ENCODE measurements at regions not wholly inside any gene's neighbourhood (a gene's known extent, or its start where the extent isn't known, plus 50 kb on each side); places are given as distances from the start of the nearest gene placed in this dataset.

DNA sequence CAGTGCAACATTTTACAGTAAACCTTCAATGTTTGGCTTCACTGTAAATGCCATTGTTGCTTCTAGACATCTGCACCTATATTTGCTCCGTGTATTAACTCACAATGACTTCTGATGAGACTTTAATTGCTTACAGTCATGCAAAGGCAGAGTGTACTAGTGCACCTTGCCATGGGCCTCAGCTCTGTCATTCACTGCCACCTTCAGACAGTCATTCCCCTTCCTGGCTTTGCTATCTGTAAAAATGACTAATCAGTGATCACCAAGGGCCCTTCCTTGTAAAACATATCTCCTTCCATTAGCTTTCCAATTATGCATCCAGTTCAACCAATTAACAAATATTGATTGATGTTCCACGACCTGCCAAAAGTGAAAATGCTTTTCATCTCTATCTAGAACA lies 120.3 kb downstream of the ARRDC4 start:
- no peak for TF ChIP-seq CBX8 (IDR thresholded peaks at IDR 0.05)
- TF ChIP-seq MYC (IDR thresholded peaks at IDR 0.05; ENCODE audit: borderline replicate concordance, low read length), result no peak
- TF ChIP-seq FOSL2 (IDR thresholded peaks at IDR 0.05), result no peak
- no peak for TF ChIP-seq FOSL2 (CRISPR knock-in tag; IDR thresholded peaks at IDR 0.05)
- TF ChIP-seq RCOR1 (IDR thresholded peaks at IDR 0.05; ENCODE audit: low read depth, low read length), result no peak
- no peak for TF ChIP-seq SMC3 (IDR thresholded peaks at IDR 0.05)
- no peak for TF ChIP-seq POLR2A (IDR thresholded peaks at IDR 0.05; ENCODE audit: low read length)
- no peak for TF ChIP-seq FOXS1 (CRISPR knock-in tag; IDR thresholded peaks at IDR 0.05)
- TF ChIP-seq, protein P1, sequence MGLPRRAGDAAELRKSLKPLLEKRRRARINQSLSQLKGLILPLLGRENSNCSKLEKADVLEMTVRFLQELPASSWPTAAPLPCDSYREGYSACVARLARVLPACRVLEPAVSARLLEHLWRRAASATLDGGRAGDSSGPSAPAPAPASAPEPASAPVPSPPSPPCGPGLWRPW (IDR thresholded peaks at IDR 0.05), result no peak
- TF ChIP-seq, protein P2, sequence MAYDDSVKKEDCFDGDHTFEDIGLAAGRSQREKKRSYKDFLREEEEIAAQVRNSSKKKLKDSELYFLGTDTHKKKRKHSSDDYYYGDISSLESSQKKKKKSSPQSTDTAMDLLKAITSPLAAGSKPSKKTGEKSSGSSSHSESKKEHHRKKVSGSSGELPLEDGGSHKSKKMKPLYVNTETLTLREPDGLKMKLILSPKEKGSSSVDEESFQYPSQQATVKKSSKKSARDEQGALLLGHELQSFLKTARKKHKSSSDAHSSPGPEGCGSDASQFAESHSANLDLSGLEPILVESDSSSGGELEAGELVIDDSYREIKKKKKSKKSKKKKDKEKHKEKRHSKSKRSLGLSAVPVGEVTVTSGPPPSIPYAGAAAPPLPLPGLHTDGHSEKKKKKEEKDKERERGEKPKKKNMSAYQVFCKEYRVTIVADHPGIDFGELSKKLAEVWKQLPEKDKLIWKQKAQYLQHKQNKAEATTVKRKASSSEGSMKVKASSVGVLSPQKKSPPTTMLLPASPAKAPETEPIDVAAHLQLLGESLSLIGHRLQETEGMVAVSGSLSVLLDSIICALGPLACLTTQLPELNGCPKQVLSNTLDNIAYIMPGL (CRISPR knock-in tag; IDR thresholded peaks at IDR 0.05; ENCODE audit: borderline replicate concordance), result no peak
- TF ChIP-seq, protein P3, sequence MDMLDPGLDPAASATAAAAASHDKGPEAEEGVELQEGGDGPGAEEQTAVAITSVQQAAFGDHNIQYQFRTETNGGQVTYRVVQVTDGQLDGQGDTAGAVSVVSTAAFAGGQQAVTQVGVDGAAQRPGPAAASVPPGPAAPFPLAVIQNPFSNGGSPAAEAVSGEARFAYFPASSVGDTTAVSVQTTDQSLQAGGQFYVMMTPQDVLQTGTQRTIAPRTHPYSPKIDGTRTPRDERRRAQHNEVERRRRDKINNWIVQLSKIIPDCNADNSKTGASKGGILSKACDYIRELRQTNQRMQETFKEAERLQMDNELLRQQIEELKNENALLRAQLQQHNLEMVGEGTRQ (IDR thresholded peaks at IDR 0.05), result no peak
- no peaks in the 10 kb centered on the region for H3K9me3 ChIP-seq
- ChIA-PET POLR2A (no interaction called here), CTCF (no interaction called here)
- WGBS (ENCODE audit: missing lambda C conversion rate), result 0% methylated on average over 2 of the region's 2 CpGs
- no peak overlapping the region for H3K27ac ChIP-seq
- no peaks in the 10 kb centered on the region for H3K4me1 ChIP-seq
- no peak overlapping the region for H3K4me2 ChIP-seq
- ATAC-seq (no peak), DNase-seq (ENCODE audit: low read depth in 1 of 2, low spot score in 1 of 2) (no peak), FAIRE-seq (no peak)
- no peak overlapping the region for H3K4me3 ChIP-seq

DNA sequence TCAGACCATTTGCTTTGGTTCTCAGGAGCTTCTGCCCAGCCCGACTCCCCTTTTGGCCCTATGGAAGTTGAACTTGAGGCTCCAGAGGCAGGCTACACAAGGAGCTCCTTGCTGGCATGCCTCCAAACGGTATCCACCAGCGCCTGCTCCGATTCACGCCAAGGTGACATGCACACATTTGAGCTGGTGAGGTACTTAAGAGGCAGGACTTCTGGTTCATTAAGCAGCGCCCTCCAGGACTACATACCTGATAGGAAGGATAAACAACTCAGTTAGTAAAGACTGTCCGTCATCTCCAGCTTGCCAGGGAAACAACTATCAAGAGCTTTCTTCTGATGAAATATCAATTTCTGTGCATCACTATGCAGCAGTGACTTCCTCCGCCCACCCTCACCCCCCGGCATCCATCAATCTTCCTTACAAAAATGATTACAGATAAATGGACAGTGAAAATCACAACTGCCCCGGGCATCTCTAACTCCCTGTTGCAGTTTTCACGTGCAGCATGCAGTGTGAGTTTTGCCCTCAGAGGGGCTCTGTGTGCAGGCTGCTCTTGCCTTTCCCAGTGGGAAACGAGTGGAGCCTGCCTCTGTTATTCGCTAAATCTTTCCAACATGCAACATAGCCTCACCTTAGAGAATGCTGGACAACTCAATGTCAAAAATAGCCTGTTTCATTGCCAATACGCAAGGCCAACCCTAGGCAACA lies 122.9 kb downstream of the ARRDC4 start:
- no peak for DNase-seq (ENCODE audit: low read depth in 1 of 2, low spot score in 1 of 2)
- ChIA-PET POLR2A (interaction anchor here (0.6 kb wide), 1 partner anchor 1022 kb away, joined by 3 read pairs; no protein-coding TSS in a partner anchor), CTCF (interaction anchor here (1.0 to 2.1 kb wide), 3 partner anchors 9 to 174 kb away, joined by 3 to 4 read pairs (median 3); no protein-coding TSS in a partner anchor)
- H3K9me3 ChIP-seq, result no peaks in the 10 kb centered on the region
- H3K27ac ChIP-seq, result no peak overlapping the region
- TF ChIP-seq POLR2AphosphoS2 (conservative IDR thresholded peaks at IDR 0.05; ENCODE audit: low read length), result no peak
- no peak for TF ChIP-seq ZSCAN20 (CRISPR knock-in tag; IDR thresholded peaks at IDR 0.05)
- no peak for TF ChIP-seq GATA3 (IDR thresholded peaks at IDR 0.05; ENCODE audit: borderline replicate concordance)
- TF ChIP-seq HOXB13 (CRISPR knock-in tag; IDR thresholded peaks at IDR 0.05; ENCODE audit: low read depth), result no peak
- TF ChIP-seq CBX8 (IDR thresholded peaks at IDR 0.05), result no peak
- TF ChIP-seq, protein P3 (IDR thresholded peaks at IDR 0.05), result no peak
- no peak for TF ChIP-seq JUN (IDR thresholded peaks at IDR 0.05)
- TF ChIP-seq RNF2 (IDR thresholded peaks at IDR 0.05; ENCODE audit: borderline replicate concordance, low read depth), result no peak
- H3K4me1 ChIP-seq, result no peaks in the 10 kb centered on the region
- H3K4me3 ChIP-seq, result no peak overlapping the region
- ATAC-seq, result no peak
- H3K4me2 ChIP-seq, result no peak overlapping the region
- WGBS (ENCODE audit: missing lambda C conversion rate), result 33% methylated on average over 14 of the region's 14 CpGs
- no peak for FAIRE-seq

DNA sequence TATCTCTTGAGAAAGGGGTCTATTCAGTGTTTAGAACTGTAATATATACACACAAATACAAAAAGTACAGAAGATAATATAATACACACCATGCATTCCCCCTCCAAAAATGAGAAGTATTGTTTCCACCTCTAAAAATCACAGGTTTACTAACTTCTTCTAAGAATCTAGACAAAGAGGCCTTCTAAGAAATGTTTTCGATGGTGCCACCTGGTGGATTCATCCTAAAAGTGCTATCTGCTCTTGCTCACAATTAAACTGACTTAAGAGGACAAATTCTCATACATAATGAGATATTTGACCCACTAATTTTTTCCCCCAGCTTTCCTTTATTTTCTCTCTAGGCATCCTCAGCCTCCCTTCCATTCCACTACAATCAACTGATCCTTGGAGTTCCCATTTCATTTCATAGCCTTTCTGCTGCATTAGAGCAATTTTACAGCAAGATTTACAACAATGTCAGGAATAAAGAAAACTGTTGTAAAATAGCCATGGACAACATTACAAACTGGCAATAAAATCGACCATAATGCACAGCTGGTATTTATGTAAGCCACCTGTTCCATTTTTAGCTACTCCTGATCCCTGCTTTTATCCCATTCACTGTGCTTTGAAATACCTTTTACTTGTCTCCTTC lies 124.6 kb downstream of the ARRDC4 start:
- 0 out of 6 replicates have a peak, but pooled peaks of 1 of the 2 experiments have one; percentile 39 for ATAC-seq
- peak; percentile 23 to 71 for DNase-seq (ENCODE audit: low read depth in 1 of 2, low spot score in 1 of 2)
- Histone ChIP-seq H3K9me3 (no peaks in the 10 kb centered on the region), H3K4me2 (no peak overlapping the region), H3K27ac (no peak overlapping the region), H3K4me3 (no peak overlapping the region), H3K4me1 (no peaks in the 10 kb centered on the region)
- 2% methylated on average over 2 of the region's 2 CpGs for WGBS (ENCODE audit: missing lambda C conversion rate)
- ChIA-PET CTCF (interaction anchor here (0.7 to 2.1 kb wide), 12 partner anchors 8 to 357 kb away, joined by 3 to 7 read pairs (median 4); no protein-coding TSS in a partner anchor), POLR2A (no interaction called here)
- no peak for FAIRE-seq
- TF ChIP-seq RAD21 (conservative IDR thresholded peaks at IDR 0.05 in 1 of 2, IDR thresholded peaks at IDR 0.05 in 1 of 2) (peak; percentile 45 to 52; a peak in 3 of 5 replicates), SMC3 (IDR thresholded peaks at IDR 0.05) (peak; percentile 61), MAFK (IDR thresholded peaks at IDR 0.05; ENCODE audit: partially characterized antibody) (no peak), CBX2 (IDR thresholded peaks at IDR 0.05; ENCODE audit: borderline replicate concordance, low read depth) (no peak), SREBF2 (IDR thresholded peaks at IDR 0.05) (no peak), TFCP2L1 (CRISPR knock-in tag; IDR thresholded peaks at IDR 0.05) (no peak), EHMT2 (IDR thresholded peaks at IDR 0.05; ENCODE audit: low read depth) (no peak)
- TF ChIP-seq, protein P4, sequence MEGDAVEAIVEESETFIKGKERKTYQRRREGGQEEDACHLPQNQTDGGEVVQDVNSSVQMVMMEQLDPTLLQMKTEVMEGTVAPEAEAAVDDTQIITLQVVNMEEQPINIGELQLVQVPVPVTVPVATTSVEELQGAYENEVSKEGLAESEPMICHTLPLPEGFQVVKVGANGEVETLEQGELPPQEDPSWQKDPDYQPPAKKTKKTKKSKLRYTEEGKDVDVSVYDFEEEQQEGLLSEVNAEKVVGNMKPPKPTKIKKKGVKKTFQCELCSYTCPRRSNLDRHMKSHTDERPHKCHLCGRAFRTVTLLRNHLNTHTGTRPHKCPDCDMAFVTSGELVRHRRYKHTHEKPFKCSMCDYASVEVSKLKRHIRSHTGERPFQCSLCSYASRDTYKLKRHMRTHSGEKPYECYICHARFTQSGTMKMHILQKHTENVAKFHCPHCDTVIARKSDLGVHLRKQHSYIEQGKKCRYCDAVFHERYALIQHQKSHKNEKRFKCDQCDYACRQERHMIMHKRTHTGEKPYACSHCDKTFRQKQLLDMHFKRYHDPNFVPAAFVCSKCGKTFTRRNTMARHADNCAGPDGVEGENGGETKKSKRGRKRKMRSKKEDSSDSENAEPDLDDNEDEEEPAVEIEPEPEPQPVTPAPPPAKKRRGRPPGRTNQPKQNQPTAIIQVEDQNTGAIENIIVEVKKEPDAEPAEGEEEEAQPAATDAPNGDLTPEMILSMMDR (IDR thresholded peaks at IDR 0.05), result peak; percentile 66
- TF ChIP-seq, protein P5, sequence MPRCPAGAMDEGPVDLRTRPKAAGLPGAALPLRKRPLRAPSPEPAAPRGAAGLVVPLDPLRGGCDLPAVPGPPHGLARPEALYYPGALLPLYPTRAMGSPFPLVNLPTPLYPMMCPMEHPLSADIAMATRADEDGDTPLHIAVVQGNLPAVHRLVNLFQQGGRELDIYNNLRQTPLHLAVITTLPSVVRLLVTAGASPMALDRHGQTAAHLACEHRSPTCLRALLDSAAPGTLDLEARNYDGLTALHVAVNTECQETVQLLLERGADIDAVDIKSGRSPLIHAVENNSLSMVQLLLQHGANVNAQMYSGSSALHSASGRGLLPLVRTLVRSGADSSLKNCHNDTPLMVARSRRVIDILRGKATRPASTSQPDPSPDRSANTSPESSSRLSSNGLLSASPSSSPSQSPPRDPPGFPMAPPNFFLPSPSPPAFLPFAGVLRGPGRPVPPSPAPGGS (IDR thresholded peaks at IDR 0.05), result no peak

All from A549 (cell line).